NCI-H526 treated with DMSO at 0.1 percent for 48 hours (cell line): ENCODE measurements at regions not wholly inside any gene's neighbourhood (a gene's known extent, or its start where the extent isn't known, plus 50 kb on each side); places are given as distances from the start of the nearest gene placed in this dataset.

Experiments
- DNase-seq: peaks from one replicate; lab custom pipeline; 2025; lab: John Stamatoyannopoulos, UW

- no peak for DNase-seq
Measured at GRCh38 chr12:30090258-30090657, 306.5 kb upstream of the TMTC1 start.

GRCh38 chr12:30088259-30088995, 304.7 kb upstream of the TMTC1 start:
- DNase-seq, result no peak

DNA sequence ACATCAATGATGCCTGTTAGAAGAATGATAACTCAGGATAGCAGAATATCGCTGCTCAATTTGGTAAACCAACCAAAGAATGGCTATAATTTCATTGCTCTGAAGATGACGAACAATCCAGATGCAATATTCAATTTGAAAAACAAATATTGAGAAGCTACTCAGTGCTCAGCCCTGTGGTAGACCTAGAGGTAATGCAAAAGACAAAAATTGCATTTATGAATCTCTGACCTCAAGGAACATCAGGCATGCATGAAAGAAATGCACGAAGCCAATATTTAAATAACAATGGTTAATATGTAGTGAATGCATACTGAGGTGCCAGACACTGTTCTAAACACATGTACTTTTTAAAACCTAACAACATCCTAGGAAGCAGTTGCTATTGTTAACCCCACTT, 298.6 kb upstream of the TMTC1 start:
- DNase-seq, result no peak

GRCh38 chr12:30074916-30075315, 291.2 kb upstream of the TMTC1 start:
- no peak for DNase-seq

- DNase-seq, result no peak
Measured at GRCh38 chr12:30072824-30073223, 289.1 kb upstream of the TMTC1 start.

- DNase-seq, result no peak
Measured at GRCh38 chr12:30067146-30067545, 283.4 kb upstream of the TMTC1 start.

DNA sequence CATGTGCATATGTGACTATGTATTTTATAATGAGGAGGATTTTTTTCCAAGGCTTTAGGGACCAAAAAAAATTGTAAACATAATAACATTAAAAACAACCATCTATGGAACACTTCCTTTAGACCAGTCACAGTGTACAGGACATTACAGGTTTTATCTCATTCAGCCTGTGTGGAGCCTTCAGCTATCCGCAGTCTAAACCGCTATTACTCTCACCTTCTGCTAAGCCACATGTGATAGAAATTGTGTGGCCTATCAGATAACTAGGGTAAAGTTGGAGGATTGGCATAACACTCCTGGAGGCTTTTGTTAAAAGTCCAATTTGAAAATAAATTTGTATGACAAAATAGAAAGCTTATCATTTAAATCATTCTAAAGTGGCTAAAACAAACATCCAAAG, 281.2 kb upstream of the TMTC1 start:
- no peak for DNase-seq

DNA sequence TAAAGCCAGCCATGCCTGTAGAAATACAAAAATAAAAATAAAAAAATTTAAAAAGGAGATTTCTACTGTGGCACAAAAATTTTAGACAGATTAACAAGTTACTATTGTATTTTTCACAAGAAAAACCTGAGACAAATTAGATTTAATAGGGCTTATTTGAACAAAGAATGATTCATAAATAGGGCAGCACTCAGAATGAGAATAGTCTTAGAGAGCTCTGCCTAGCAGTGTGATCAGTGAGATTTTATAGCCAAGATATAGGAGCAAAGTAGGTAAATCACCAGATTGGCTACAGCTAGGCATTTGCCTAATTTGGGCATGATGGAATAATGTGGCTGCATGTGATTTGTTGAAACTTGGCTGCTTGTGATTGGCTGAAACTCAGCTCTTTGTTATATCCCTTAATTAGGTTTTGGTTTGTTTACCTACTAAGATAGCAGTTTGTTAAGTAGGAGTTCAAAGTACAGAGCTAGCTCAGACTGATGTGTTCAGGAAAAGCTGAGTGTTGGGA, 279.7 kb upstream of the TMTC1 start:
- DNase-seq, result no peak

DNA sequence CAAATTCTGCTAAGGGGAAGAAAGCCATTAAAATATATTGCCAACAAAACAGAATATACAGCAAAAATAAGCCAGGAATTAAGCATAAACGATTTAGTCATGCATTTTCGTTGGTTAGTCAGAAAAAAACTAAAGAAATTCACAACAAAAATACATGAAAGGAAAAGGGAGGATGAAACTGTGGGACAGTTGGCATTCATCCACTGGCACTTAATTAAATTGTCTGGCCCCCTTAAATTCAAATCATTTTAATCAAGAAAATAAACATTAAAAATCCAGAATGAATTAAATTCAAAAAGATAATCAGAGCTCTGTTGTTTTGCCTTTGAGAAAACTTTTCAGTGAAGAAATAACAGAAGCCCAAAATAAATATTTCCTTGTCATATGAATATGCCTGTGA, 264.6 kb upstream of the TMTC1 start:
- DNase-seq, result no peak

GRCh38 chr12:30047516-30048254, 263.9 kb upstream of the TMTC1 start:
- no peak for DNase-seq

DNA sequence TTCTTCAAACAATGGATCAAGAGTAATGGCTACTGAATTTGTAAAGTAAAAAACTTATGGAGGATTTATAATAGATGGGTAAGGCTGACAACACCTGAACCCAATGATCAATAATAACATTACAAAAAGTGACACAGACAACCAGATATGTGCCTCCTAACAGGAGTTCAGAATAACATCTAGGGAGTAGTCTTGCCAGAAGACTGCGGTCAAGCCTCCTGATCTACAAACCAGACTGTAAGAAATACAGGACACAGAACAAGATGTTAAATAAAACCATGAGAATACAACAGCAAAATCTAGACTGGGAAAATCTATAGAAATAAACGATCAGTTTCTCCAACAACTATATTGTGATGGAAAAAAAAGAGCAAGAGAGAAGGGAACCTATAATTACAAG, 262.6 kb upstream of the TMTC1 start:
- no peak for DNase-seq

DNA sequence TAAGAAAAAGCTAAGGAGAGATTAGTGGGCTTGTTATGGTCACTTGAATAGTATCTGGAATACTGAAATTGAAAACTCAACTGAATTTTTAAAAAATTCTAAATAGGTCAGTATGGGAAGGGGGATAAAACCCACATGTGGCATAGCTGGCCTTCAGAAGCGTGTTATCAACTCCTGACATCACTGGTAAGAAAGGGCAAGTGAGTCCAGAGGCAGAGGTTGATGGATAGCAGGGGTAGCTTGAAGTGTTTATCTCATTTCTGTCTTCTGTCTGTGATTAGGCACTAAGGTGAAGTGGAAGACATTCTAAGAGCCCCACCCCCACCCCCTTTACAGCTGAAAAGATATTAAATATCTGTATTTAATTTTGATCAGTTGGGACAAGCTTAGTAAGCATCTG, 261.4 kb upstream of the TMTC1 start:
- DNase-seq, result no peak

DNA sequence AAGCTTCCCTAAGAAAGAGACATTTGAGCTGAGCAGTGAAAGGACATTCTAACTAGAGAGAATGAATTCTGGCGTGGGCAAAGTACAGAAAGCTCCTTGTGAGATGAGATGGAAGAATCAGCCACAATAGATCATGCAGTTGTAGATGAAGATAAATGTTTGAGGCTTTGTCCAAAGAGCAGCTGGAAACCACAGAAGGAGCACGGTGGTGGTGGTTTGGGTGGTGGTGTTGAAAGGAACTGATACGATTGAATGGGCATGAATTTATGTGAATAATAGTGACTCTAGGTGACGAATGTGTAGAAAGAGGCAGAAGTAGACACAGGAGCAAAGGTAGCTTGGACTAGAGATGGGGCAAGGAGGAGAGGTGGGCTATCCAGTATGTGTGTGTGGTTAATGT, 260.5 kb upstream of the TMTC1 start:
- no peak for DNase-seq

GRCh38 chr12:30043151-30043847, 259.6 kb upstream of the TMTC1 start:
- DNase-seq, result no peak

DNA sequence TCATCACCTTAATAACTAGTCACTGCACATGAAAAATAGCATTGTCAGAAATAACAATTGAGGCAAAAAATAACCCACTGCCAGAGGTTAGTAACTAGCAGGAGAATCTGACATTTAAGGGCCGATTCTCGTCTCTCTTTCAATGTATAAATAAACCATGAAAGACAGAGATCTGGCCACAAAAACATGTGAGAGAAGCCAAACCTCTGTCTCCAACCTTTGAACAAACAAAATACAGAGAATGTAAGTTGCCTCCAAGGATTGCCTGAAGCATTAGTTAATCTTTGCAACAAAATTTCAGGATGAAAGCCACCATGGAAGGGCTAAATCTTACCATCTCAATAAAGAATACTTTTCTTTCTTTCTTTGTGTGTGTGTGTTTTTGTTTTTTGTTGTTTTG, 257.4 kb upstream of the TMTC1 start:
- DNase-seq, result no peak

- no peak for DNase-seq
Measured at GRCh38 chr12:30030693-30031374, 247.1 kb upstream of the TMTC1 start.

DNA sequence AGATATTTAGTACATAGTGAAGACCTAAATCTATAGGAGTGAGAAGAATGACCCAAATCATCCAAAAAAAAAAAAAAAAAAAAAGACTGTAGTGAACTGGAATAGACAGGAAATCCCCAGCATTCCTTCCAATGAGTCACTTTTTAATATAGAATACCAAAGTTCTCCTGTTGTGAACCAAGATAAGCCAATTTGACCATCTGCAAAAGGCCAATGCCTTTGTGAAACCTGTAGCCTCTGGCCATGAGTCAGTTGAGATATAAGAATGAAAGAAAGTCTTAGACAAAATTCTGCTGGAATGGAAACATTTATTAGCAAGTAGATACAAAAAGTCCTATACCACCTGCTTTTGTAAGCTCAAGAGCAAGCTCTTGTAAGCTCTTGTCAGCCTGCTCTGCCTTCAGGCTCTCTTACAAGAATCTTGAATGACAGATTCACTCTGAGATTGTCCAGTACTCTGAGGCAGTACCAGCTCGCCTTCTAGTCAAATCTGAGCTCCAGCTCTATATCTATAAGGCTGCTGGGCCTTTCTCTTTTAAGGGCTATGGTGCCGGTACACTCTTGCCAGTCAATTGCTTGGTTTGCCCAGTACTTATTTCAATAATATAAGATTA, 243.0 kb upstream of the TMTC1 start:
- DNase-seq, result no peak

DNA sequence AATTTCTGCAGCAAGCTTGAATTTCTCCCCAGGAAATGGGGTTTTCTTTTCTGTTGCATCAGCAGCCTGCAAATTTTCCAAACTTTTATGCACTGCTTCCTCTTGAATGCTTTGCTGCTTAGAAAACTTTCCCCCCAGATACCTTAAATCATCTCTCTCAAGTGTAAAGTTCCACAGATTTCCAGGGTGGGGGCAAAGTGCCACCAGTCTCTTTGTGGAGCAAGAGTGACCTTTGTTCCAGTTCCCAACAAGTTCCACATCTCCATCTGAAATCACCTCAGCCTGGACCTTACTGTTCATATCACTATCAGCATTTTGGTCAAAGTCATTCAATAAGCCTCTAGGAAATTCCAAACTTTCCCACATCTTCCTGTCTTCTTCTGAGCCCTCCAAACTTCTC, 241.6 kb upstream of the TMTC1 start:
- DNase-seq, result no peak

GRCh38 chr12:30023186-30023585, 239.4 kb upstream of the TMTC1 start:
- DNase-seq, result no peak

- no peak for DNase-seq
Measured at GRCh38 chr12:30021051-30021833, 237.5 kb upstream of the TMTC1 start.
